DND-41 (cell line): ENCODE measurements at regions not wholly inside any gene's neighbourhood (a gene's known extent, or its start where the extent isn't known, plus 50 kb on each side); places are given as distances from the start of the nearest gene placed in this dataset.

Experiments used
- EZH2 ChIP-seq: IDR thresholded peaks from 3 replicates; pipeline ENCODE4 v1.6.1; 2012; ENCODE audit warnings: borderline replicate concordance, low read depth, mild to moderate bottlenecking, moderate library complexity, low read length, inconsistent platforms; ENCODE audit not compliant: severe bottlenecking
- TF ChIP-seq, protein P1 (sequence below): IDR thresholded peaks from 2 replicates; pipeline ENCODE4 v1.5.1; 2012; ENCODE audit warnings: borderline replicate concordance, low read length, moderate library complexity, mild to moderate bottlenecking; ENCODE audit not compliant: poor library complexity, severe bottlenecking; ENCODE audit errors: extremely low read depth

- TF ChIP-seq, protein P1, sequence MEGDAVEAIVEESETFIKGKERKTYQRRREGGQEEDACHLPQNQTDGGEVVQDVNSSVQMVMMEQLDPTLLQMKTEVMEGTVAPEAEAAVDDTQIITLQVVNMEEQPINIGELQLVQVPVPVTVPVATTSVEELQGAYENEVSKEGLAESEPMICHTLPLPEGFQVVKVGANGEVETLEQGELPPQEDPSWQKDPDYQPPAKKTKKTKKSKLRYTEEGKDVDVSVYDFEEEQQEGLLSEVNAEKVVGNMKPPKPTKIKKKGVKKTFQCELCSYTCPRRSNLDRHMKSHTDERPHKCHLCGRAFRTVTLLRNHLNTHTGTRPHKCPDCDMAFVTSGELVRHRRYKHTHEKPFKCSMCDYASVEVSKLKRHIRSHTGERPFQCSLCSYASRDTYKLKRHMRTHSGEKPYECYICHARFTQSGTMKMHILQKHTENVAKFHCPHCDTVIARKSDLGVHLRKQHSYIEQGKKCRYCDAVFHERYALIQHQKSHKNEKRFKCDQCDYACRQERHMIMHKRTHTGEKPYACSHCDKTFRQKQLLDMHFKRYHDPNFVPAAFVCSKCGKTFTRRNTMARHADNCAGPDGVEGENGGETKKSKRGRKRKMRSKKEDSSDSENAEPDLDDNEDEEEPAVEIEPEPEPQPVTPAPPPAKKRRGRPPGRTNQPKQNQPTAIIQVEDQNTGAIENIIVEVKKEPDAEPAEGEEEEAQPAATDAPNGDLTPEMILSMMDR = no peak
- TF ChIP-seq EZH2 = no peak
Observed at GRCh38 chr4:16442296-16442695, 216.0 kb upstream of the TAPT1 start.
